Esophagus muscularis mucosa (tissue), 4 donors: ENCODE measurements at regions not wholly inside any gene's neighbourhood (a gene's known extent, or its start where the extent isn't known, plus 50 kb on each side); places are given as distances from the start of the nearest gene placed in this dataset.
"Not testable (repeated sequence)": the region's sequence is repeated elsewhere in the genome, so short reads cannot be mapped to it uniquely, and the experiment has no call there.

ENCODE experiments used
- DNase-seq: peaks from one replicate; pipeline ENCODE4 v3.0.0-alpha.2; 2017; ENCODE audit errors: extremely low spot score
- H3K27ac ChIP-seq, 4 donors: fragments of 200-600 bp; sonication (generic); replicated peaks in 1 of 4; 1 replicate in 3 of 4; 2 replicates in 1 of 4; pipeline ENCODE4 v1.5.1; 2016 to 2019; ENCODE audit warnings: mild to moderate bottlenecking in 1 of 4
- H3K27me3 ChIP-seq, 4 donors: fragments of 200-600 bp; sonication (generic); one replicate each; pipeline versions ENCODE4 v1.5.1 to v1.6.0; 2016 to 2019
- H3K36me3 ChIP-seq, 4 donors: fragments of 200-600 bp; sonication (generic); one replicate each; pipeline ENCODE4 v1.5.1; 2016 to 2019
- H3K4me1 ChIP-seq, 4 donors: fragments of 200-600 bp; sonication (generic); one replicate each; pipeline ENCODE4 v1.5.1; 2016 to 2019
- H3K4me3 ChIP-seq, 4 donors: fragments of 200-600 bp; sonication (generic); 1 replicate in 2 of 4; 2 replicates in 2 of 4; pipeline ENCODE4 v1.5.1; 2016 to 2019; ENCODE audit warnings: mild to moderate bottlenecking in 4 of 4, moderate library complexity in 1 of 4
- H3K9me3 ChIP-seq, 4 donors: fragments of 200-600 bp; sonication (generic); 1 replicate in 3 of 4; 2 replicates in 1 of 4; pipeline ENCODE4 v1.5.1; 2016 to 2019
- CTCF ChIP-seq, 3 experiments: fragments of 200-600 bp in 2 of 3; fragments of 450-650 bp in 1 of 3; sonication (generic) in 2 of 3; IDR thresholded peaks; one replicate each; pipeline ENCODE4 v1.5.1; 2017 to 2019; ENCODE audit warnings: antibody characterized with exemption in 3 of 3, mild to moderate bottlenecking in 2 of 3, moderate library complexity in 1 of 3
- EP300 ChIP-seq: sonication (generic); formaldehyde crosslinking; IDR thresholded peaks from one replicate; pipeline ENCODE4 v1.6.1; 2017; ENCODE audit warnings: antibody characterized with exemption
- POLR2A ChIP-seq: fragments of 450-650 bp; IDR thresholded peaks from one replicate; pipeline ENCODE4 v1.6.1; 2017; ENCODE audit warnings: antibody characterized with exemption, moderate library complexity, mild to moderate bottlenecking, low read depth
- POLR2AphosphoS5 ChIP-seq, 2 donors: sonication (generic); formaldehyde crosslinking; IDR thresholded peaks; one replicate each; pipeline ENCODE4 v1.6.1; 2017; ENCODE audit warnings: antibody characterized with exemption in 2 of 2
- WGBS: methylation state at CpG from one replicate; pipeline ENCODE4 v1.1.5; 2018; 5-methylcytosine and 5-hydroxymethylcytosine counted together
- intact Hi-C: fragments of 100-400 bp; cut with DNase I; formaldehyde crosslinking; loops from one replicate; pipeline ENCODE4 v1.15.1; 2023

DNA sequence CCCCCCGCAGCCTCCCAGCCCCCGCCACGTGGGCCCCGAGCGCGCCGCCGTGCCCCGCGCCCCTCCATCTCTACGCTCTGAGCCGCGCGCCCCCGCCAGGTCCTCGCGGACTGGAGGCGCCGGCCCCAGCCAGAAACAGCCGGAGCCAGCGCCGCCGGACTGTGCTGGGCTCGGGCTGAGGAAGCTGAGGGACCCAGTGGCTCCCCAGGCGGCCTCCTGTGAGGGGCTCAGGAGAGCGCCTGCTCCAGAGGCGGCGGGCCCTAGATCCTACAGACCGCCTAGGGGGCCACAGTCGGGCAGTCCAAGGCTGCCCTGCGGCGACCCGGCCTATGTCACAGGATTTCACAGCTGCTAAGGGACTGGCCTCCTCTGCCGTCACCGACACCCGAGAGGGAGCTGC is 82.1 kb downstream of the NENF start:
- H3K36me3 ChIP-seq: no peaks in the 10 kb centered on the region
- H3K27ac ChIP-seq: no peak overlapping the region
- intact Hi-C loops: no loop called here
- no peak for DNase-seq
- H3K4me3 ChIP-seq: peak overlapping the region; percentile 38 to 41 (median 38)
- H3K4me1 ChIP-seq: peaks cover 12 to 38% (median 28%) of the 10 kb centered on the region in 4 donors
- no CpG with 5 or more reads among the region's 36 CpGs for WGBS
- peaks cover 0 to 35% (median 0%) of the 10 kb centered on the region in 4 donors for H3K27me3 ChIP-seq
- no peak for TF ChIP-seq EP300
- no peak for TF ChIP-seq POLR2A
- H3K9me3 ChIP-seq: no peaks in the 10 kb centered on the region

- Histone ChIP-seq H3K27ac (no peak overlapping the region), H3K27me3 (peaks cover 0 to 35% (median 0%) of the 10 kb centered on the region in 4 donors), H3K36me3 (no peaks in the 10 kb centered on the region), H3K9me3 (no peaks in the 10 kb centered on the region), H3K4me3 (peak overlapping the region in 1 of 4 donors; percentile 38), H3K4me1 (peaks cover 12 to 38% (median 28%) of the 10 kb centered on the region in 4 donors)
- intact Hi-C loops: no loop called here
- no peak for DNase-seq
- 81% methylated on average over 12 of the region's 12 CpGs for WGBS
- TF ChIP-seq POLR2AphosphoS5 (IDR thresholded peaks at IDR 0.05): no peak
- no peak for TF ChIP-seq POLR2A
- TF ChIP-seq CTCF (IDR thresholded peaks at IDR 0.05): no peak
- TF ChIP-seq EP300: no peak
Measured at GRCh38 chr1:212515329-212515760, 82.6 kb downstream of the NENF start.

DNA sequence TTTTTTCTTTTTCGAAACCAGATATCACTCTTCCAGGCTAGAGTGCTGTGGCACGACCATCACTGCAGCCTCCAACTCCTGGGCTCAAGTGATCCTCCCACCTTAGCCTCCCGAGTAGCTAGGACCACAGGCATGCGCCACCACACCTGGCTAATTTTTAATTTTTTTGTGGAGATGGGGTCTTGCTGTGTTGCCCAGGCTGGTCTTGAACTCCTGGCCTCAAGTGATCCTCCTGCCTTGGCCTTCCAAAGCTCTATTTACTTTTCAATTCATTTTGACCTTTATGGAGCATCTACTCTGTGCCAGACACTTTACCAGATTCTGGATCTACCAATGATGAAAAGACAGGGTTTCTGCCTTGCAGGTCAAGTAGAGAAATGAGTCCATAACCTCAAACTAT is 83.3 kb downstream of the NENF start:
- H3K27ac ChIP-seq, H3K36me3 ChIP-seq, DNase-seq, intact Hi-C loops, H3K4me3 ChIP-seq, H3K9me3 ChIP-seq: not testable (repeated sequence)
- peaks cover 0 to 35% (median 0%) of the 10 kb centered on the region in 4 donors for H3K27me3 ChIP-seq
- 97% methylated on average over 4 of the region's 4 CpGs for WGBS
- peaks cover 12 to 38% (median 28%) of the 10 kb centered on the region in 4 donors for H3K4me1 ChIP-seq

DNA sequence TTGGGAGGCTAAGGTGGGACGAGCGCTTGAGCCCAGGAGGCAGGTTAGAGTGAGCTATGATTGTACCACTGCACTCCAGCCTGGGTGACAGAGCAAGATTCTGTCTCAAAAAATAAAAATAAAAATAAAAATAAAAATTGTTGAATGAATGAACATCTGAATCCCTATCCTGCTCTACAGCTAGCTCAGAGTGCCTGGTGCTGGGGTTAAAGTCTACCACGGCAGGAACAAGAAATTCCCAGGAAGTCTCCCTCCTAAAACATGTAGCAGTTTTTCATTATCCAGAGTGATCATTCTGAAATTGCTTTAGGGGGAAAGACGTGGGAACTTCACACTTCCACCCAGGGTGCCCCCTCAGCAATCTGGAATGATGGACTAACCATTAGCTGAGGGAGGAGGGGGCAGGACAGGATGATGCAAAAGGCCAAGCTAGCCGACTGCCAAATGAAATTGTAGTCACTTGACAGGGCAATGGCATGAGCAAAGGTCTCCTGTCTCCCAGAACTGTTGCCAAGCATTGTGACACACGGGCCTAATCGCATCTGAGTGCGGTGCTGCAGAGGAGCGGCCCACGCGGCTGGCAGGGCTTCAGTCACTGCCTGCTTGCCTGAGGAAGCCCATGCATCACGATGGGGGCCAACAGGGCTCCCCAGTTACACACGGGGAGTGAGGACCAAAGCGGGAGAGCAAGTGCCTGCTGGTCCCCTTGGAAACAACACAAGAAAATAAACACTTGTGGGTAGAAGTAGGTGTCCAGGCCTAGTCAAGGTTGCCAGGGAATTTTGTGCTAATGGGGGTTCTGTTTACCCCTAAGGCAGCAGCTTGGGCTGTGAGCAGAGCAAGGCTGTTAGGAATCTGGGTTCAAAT is 85.7 kb downstream of the NENF start:
- intact Hi-C loops: no loop called here
- Histone ChIP-seq H3K36me3 (no peaks in the 10 kb centered on the region), H3K4me3 (no peak overlapping the region), H3K9me3 (no peaks in the 10 kb centered on the region), H3K4me1 (peaks cover 12 to 30% (median 25%) of the 10 kb centered on the region in 4 donors), H3K27ac (peak overlapping the region; percentile 5 to 42 (median 29)), H3K27me3 (peaks cover 0 to 27% (median 0%) of the 10 kb centered on the region in 4 donors)
- 33% methylated on average over 14 of the region's 14 CpGs for WGBS
- DNase-seq: no peak
- TF ChIP-seq POLR2AphosphoS5 (IDR thresholded peaks at IDR 0.05): peak; percentile 32 to 34
- no peak for TF ChIP-seq CTCF (IDR thresholded peaks at IDR 0.05)

DNA sequence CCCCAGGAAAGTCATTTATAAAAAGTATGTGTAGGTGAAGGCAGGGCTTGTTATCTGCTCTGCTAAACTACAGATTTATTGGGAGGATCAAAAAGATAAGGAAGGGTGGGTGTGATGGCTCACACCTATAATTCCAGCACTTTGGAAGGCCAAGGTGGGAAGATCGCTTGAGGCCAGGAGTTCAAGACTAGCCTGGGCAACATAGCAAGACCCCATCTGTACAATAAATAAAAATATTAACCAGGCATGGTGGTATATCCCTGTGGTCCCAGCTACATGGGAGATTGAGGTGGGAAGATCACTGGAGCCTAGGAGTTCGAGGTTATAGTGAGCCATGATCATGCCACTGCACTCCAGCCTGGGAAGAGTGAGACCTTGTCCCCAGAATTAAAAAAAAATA is 86.4 kb downstream of the NENF start:
- DNase-seq: no peak
- Histone ChIP-seq H3K4me1 (peaks cover 7 to 23% (median 18%) of the 10 kb centered on the region in 4 donors), H3K36me3 (no peaks in the 10 kb centered on the region), H3K27ac (peak overlapping the region in 3 of 4 donors; percentile 22 to 42 (median 36)), H3K4me3 (no peak overlapping the region), H3K27me3 (peaks cover 0 to 20% (median 0%) of the 10 kb centered on the region in 4 donors), H3K9me3 (no peaks in the 10 kb centered on the region)
- WGBS: 97% methylated on average over 2 of the region's 2 CpGs
- intact Hi-C loops: no loop called here
- TF ChIP-seq POLR2A (no peak), CTCF (IDR thresholded peaks at IDR 0.05) (no peak), POLR2AphosphoS5 (IDR thresholded peaks at IDR 0.05) (no peak), EP300 (no peak)
